ENCODE measurements at regions not wholly inside any gene's neighbourhood (a gene's known extent, or its start where the extent isn't known, plus 50 kb on each side); places are given as distances from the start of the nearest gene placed in this dataset.

GRCh38 chr1:4464478-4464877 lies 189.9 kb upstream of the AJAP1 start:
- Histone ChIP-seq H3K4me1 (ENCODE audit: insufficient read depth, low read length) (no peaks in the 10 kb centered on the region), H3K9me3 (ENCODE audit: low read depth, low read length) (no peaks in the 10 kb centered on the region)
- no peak for DNase-seq (ENCODE audit: insufficient read length, low spot score, missing footprints)

GRCh38 chr1:4467241-4467640 lies 187.2 kb upstream of the AJAP1 start:
- TF ChIP-seq CTCF (IDR thresholded peaks at IDR 0.05; ENCODE audit: extremely low read depth, low read depth, low read length), result no peak
- Histone ChIP-seq H2AFZ (ENCODE audit: low read length) (no peak overlapping the region), H3K9me3 (ENCODE audit: low read depth, low read length) (no peaks in the 10 kb centered on the region), H3K4me2 (ENCODE audit: insufficient read depth, low read length) (no peak overlapping the region), H3K79me2 (ENCODE audit: insufficient read depth, low read length) (no peaks in the 10 kb centered on the region), H3K27ac (ENCODE audit: low read depth, low read length) (no peak overlapping the region), H4K20me1 (ENCODE audit: insufficient read depth, low read length) (no peaks in the 10 kb centered on the region), H3K4me3 (ENCODE audit: insufficient read depth, low read length) (no peak overlapping the region), H3K36me3 (ENCODE audit: insufficient read depth, low read length) (no peaks in the 10 kb centered on the region), H3K27me3 (ENCODE audit: insufficient read depth, low read length) (no peaks in the 10 kb centered on the region), H3K4me1 (ENCODE audit: insufficient read depth, low read length) (no peaks in the 10 kb centered on the region)
- DNase-seq (ENCODE audit: insufficient read length, low spot score, missing footprints), result no peak

More at GRCh38 chr1:4464478-4464877, 189.9 kb upstream of the AJAP1 start:
- Histone ChIP-seq H4K20me1 (ENCODE audit: insufficient read depth, low read length) (no peaks in the 10 kb centered on the region), H3K27ac (ENCODE audit: low read depth, low read length) (no peak overlapping the region), H3K27me3 (ENCODE audit: insufficient read depth, low read length) (no peaks in the 10 kb centered on the region), H3K79me2 (ENCODE audit: insufficient read depth, low read length) (no peaks in the 10 kb centered on the region), H3K4me2 (ENCODE audit: insufficient read depth, low read length) (no peak overlapping the region), H3K36me3 (ENCODE audit: insufficient read depth, low read length) (no peaks in the 10 kb centered on the region), H3K4me3 (ENCODE audit: insufficient read depth, low read length) (no peak overlapping the region), H2AFZ (ENCODE audit: low read length) (no peak overlapping the region)
- TF ChIP-seq CTCF (IDR thresholded peaks at IDR 0.05; ENCODE audit: extremely low read depth, low read depth, low read length), result no peak

- H3K27me3 ChIP-seq (ENCODE audit: insufficient read depth, low read length), result no peaks in the 10 kb centered on the region
- no peak overlapping the region for H2AFZ ChIP-seq (ENCODE audit: low read length)
- TF ChIP-seq CTCF (IDR thresholded peaks at IDR 0.05; ENCODE audit: extremely low read depth, low read depth, low read length), result no peak
- no peak overlapping the region for H3K27ac ChIP-seq (ENCODE audit: low read depth, low read length)
- no peaks in the 10 kb centered on the region for H3K79me2 ChIP-seq (ENCODE audit: insufficient read depth, low read length)
- H4K20me1 ChIP-seq (ENCODE audit: insufficient read depth, low read length), result no peaks in the 10 kb centered on the region
- H3K4me2 ChIP-seq (ENCODE audit: insufficient read depth, low read length), result no peak overlapping the region
- no peaks in the 10 kb centered on the region for H3K9me3 ChIP-seq (ENCODE audit: low read depth, low read length)
- no peak overlapping the region for H3K4me3 ChIP-seq (ENCODE audit: insufficient read depth, low read length)
- H3K4me1 ChIP-seq (ENCODE audit: insufficient read depth, low read length), result no peaks in the 10 kb centered on the region
- H3K36me3 ChIP-seq (ENCODE audit: insufficient read depth, low read length), result no peaks in the 10 kb centered on the region
- DNase-seq (ENCODE audit: insufficient read length, low spot score, missing footprints), result no peak
These were observed 186.0 kb upstream of the AJAP1 start for GRCh38 chr1:4468386-4468785.

- H2AFZ ChIP-seq (ENCODE audit: low read length), result no peak overlapping the region
- H3K9me3 ChIP-seq (ENCODE audit: low read depth, low read length), result no peaks in the 10 kb centered on the region
- TF ChIP-seq CTCF (IDR thresholded peaks at IDR 0.05; ENCODE audit: extremely low read depth, low read depth, low read length), result no peak
- no peaks in the 10 kb centered on the region for H3K36me3 ChIP-seq (ENCODE audit: insufficient read depth, low read length)
- H3K4me2 ChIP-seq (ENCODE audit: insufficient read depth, low read length), result no peak overlapping the region
- no peaks in the 10 kb centered on the region for H4K20me1 ChIP-seq (ENCODE audit: insufficient read depth, low read length)
- no peak overlapping the region for H3K4me3 ChIP-seq (ENCODE audit: insufficient read depth, low read length)
- no peaks in the 10 kb centered on the region for H3K4me1 ChIP-seq (ENCODE audit: insufficient read depth, low read length)
- H3K27me3 ChIP-seq (ENCODE audit: insufficient read depth, low read length), result no peaks in the 10 kb centered on the region
- H3K79me2 ChIP-seq (ENCODE audit: insufficient read depth, low read length), result no peaks in the 10 kb centered on the region
- H3K27ac ChIP-seq (ENCODE audit: low read depth, low read length), result no peak overlapping the region
- no peak for DNase-seq (ENCODE audit: insufficient read length, low spot score, missing footprints)
These were observed 185.4 kb upstream of the AJAP1 start for GRCh38 chr1:4468804-4469514.

Data from osteoblast (primary cell).